ENCODE measurements at regions not wholly inside any gene's neighbourhood (a gene's known extent, or its start where the extent isn't known, plus 50 kb on each side); places are given as distances from the start of the nearest gene placed in this dataset.

DNA sequence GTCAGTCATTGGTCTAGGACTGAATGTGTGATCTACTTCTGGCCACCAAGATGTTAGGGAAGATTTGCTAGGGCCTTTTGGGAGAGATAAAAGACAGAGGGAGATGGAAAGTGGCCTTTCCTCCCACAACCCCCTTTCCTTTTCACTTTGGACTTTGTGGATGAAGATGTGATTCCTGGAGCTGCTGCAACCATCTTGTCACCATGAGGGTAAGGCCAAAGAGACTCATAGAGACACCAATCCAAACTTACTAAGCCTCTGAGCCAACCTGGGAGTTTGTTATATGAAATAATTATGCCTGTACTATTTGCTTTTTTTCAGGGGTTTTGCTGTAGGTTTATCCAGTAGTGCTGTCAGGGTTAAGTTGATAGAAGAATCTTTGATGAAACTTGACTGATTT, 111.8 kb upstream of the SMIM23 start:
- Histone ChIP-seq H3K27ac (no peak overlapping the region), H3K9me2 (ENCODE audit: insufficient read depth) (no peaks in the 10 kb centered on the region), H3K9me3 (ENCODE audit: insufficient read depth, low read depth) (no peaks in the 10 kb centered on the region), H3K79me2 (ENCODE audit: low read depth) (no peaks in the 10 kb centered on the region), H3F3A (ENCODE audit: insufficient read depth, low read depth) (no peaks in the 10 kb centered on the region), H3K36me3 (ENCODE audit: low read depth) (no peaks in the 10 kb centered on the region), H3K27me3 (ENCODE audit: insufficient read depth, low read depth) (peaks cover 56% of the 10 kb centered on the region; the same call in 1 of the 2 replicates), H3K4me3 (no peak overlapping the region), H3K4me1 (replicated peaks; ENCODE audit: insufficient read depth) (no peaks in the 10 kb centered on the region), H3K4me2 (no peak overlapping the region), H2AFZ (no peak overlapping the region), H4K20me1 (ENCODE audit: insufficient read depth) (no peaks in the 10 kb centered on the region)
- no peak for TF ChIP-seq CTCF (conservative IDR thresholded peaks at IDR 0.05)
- TF ChIP-seq EZH2 (IDR thresholded peaks at IDR 0.05; ENCODE audit: low read depth) = no peak
- no TSS peak for BruUV-seq (replicated peaks)
- intact Hi-C loops (cut with micrococcal nuclease; ENCODE audit: unreplicated experiment) = no loop called here
- ChIA-PET CTCF (no interaction called here), POLR2A (ENCODE audit: unreplicated experiment) (no interaction called here)
- DNase-seq = no peak

DNA sequence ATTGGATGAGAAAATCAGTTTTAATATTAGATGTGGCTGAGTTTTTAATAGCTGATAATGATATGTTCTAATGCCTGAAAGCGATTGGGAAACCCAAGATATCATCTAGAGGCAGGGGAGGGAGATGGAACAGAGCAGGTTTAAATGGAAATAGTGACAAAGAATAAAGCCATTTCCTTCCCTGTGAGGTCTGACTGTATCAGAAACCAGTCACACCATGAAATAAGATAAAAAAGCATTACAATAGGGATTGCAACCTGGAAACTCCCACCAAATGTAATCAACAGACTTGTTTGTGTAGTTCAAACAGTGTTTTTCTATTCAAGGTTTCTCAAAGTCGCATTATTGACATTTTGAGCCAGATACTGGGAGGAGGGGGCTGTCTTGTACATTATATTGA, 110.1 kb upstream of the SMIM23 start:
- H3K4me1 ChIP-seq (replicated peaks; ENCODE audit: insufficient read depth) = no peaks in the 10 kb centered on the region
- no peaks in the 10 kb centered on the region for H3K36me3 ChIP-seq (ENCODE audit: low read depth)
- POLR2A ChIA-PET (ENCODE audit: unreplicated experiment) = interaction anchor here (0.5 kb wide), 1 partner anchor 9 kb away, joined by 4 read pairs; no protein-coding TSS in a partner anchor
- no peak for DNase-seq
- H2AFZ ChIP-seq = no peak overlapping the region
- no peak overlapping the region for H3K4me3 ChIP-seq
- intact Hi-C loops (cut with micrococcal nuclease; ENCODE audit: unreplicated experiment) = no loop called here
- no peak overlapping the region for H3K4me2 ChIP-seq
- no TSS peak for BruUV-seq (replicated peaks)
- TF ChIP-seq CTCF (conservative IDR thresholded peaks at IDR 0.05) (no peak), EZH2 (IDR thresholded peaks at IDR 0.05; ENCODE audit: low read depth) (no peak)
- H3K9me2 ChIP-seq (ENCODE audit: insufficient read depth) = no peaks in the 10 kb centered on the region
- H3K27ac ChIP-seq = no peak overlapping the region
- peaks cover 56% of the 10 kb centered on the region; the same call in 1 of the 2 replicates for H3K27me3 ChIP-seq (ENCODE audit: insufficient read depth, low read depth)
- no peaks in the 10 kb centered on the region for H4K20me1 ChIP-seq (ENCODE audit: insufficient read depth)
- no peaks in the 10 kb centered on the region for H3K9me3 ChIP-seq (ENCODE audit: insufficient read depth, low read depth)
- H3K79me2 ChIP-seq (ENCODE audit: low read depth) = no peaks in the 10 kb centered on the region
- no peaks in the 10 kb centered on the region for H3F3A ChIP-seq (ENCODE audit: insufficient read depth, low read depth)
- CTCF ChIA-PET = no interaction called here

- H3K36me3 ChIP-seq (ENCODE audit: low read depth) = no peaks in the 10 kb centered on the region
- H3K4me1 ChIP-seq (replicated peaks; ENCODE audit: insufficient read depth) = no peaks in the 10 kb centered on the region
- no TSS peak for BruUV-seq (replicated peaks)
- no peak overlapping the region for H3K4me2 ChIP-seq
- H2AFZ ChIP-seq = no peak overlapping the region
- H3K79me2 ChIP-seq (ENCODE audit: low read depth) = no peaks in the 10 kb centered on the region
- H3K9me2 ChIP-seq (ENCODE audit: insufficient read depth) = no peaks in the 10 kb centered on the region
- ChIA-PET CTCF (no interaction called here), POLR2A (ENCODE audit: unreplicated experiment) (no interaction called here)
- H3F3A ChIP-seq (ENCODE audit: insufficient read depth, low read depth) = no peaks in the 10 kb centered on the region
- no peak overlapping the region for H3K27ac ChIP-seq
- no peak for TF ChIP-seq EZH2 (IDR thresholded peaks at IDR 0.05; ENCODE audit: low read depth)
- TF ChIP-seq CTCF (conservative IDR thresholded peaks at IDR 0.05) = no peak
- DNase-seq = no peak
- H3K27me3 ChIP-seq (ENCODE audit: insufficient read depth, low read depth) = peaks cover 52% of the 10 kb centered on the region
- intact Hi-C loops (cut with micrococcal nuclease; ENCODE audit: unreplicated experiment) = no loop called here
- no peaks in the 10 kb centered on the region for H3K9me3 ChIP-seq (ENCODE audit: insufficient read depth, low read depth)
- H3K4me3 ChIP-seq = no peak overlapping the region
- H4K20me1 ChIP-seq (ENCODE audit: insufficient read depth) = no peaks in the 10 kb centered on the region
Observed at GRCh38 chr5:171676286-171676944, 109.2 kb upstream of the SMIM23 start.
